ENCODE measurements at regions not wholly inside any gene's neighbourhood (a gene's known extent, or its start where the extent isn't known, plus 50 kb on each side); places are given as distances from the start of the nearest gene placed in this dataset.

DNA sequence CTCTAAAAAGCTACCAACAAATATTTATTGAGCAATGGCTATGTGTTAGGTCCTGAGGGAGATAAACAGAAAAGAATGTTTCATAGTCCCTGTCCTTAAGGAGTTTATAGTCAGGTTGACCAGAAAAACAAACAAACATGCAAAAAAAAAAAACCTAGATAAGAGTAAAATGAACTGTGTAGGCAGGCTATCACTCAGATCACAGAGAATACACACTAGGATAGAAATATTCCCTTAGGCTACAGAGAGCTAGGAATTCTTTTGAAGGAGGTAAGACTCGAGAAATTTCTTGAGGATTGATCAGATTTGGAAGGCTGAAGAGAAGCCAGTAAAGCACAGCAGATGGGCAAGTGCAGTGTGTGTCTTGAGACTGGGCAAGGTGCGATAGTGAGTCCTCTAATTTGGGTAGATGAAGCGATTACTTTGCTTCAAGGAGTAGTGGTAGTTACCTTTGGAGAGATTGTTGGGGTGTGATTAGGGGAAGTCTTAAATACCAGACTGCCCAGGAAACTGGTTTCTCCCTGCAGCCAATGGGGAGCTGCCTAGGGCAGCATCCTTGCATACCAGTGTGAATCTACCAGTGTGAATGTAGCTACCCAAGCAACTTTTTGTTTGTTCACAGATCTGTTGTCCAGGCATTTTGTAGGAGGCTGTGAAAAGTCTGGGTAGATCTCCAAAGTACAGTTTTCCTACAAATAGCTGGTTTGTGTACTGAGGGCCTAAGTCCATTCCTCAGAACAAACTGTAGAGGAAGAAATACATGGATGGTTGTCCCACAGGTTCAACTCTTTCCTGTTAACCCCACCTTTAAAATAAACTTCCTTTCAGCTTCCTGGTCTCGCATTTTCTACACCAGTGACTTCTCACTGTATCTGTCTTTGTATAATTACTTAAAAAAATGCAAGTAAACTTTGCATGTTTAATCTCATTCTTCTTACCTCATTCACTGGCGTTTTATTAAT lies 314.1 kb downstream of the KLF5 start:
- TF ChIP-seq CTCF (IDR thresholded peaks at IDR 0.05; ENCODE audit: insufficient read depth, low read depth, low read length) (no peak), EZH2 (IDR thresholded peaks at IDR 0.05; ENCODE audit: insufficient read depth, low read length) (no peak)
